GM21528 (cell line): ENCODE measurements at regions not wholly inside any gene's neighbourhood (a gene's known extent, or its start where the extent isn't known, plus 50 kb on each side); places are given as distances from the start of the nearest gene placed in this dataset.
"Not testable (repeated sequence)": the region's sequence is repeated elsewhere in the genome, so short reads cannot be mapped to it uniquely, and the experiment has no call there.

Experiments
- ATAC-seq: cut with Tn5 transposase; IDR thresholded peaks from one replicate; pipeline ENCODE4 v1.9.1; 2021; ENCODE audit warnings: mild to moderate bottlenecking, moderate library complexity; ENCODE audit not compliant: unreplicated experiment, low FRiP score

DNA sequence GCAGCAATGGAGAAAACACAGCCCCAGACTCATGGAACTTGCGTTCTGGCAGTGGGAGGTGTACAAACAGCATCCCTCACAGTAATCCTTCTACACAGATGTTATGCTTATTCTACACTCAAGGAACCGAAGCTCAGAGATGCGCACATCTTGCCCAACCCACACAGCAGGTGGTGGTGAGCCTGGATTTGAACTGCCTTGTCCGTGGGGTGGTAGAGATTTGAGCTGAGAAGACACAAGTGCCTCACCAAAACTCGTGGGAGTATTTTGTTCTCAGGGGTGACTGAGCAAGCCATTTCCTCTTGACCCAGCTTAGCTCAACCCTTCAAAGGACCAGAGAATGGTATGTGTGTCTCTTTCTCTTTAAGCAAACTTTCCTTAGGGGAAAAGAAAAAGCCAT is 121.8 kb downstream of the NPIPB11 start:
- not testable (repeated sequence) for ATAC-seq

- not testable (repeated sequence) for ATAC-seq
These were observed 122.4 kb downstream of the NPIPB11 start for GRCh38 chr16:29284159-29284558.

DNA sequence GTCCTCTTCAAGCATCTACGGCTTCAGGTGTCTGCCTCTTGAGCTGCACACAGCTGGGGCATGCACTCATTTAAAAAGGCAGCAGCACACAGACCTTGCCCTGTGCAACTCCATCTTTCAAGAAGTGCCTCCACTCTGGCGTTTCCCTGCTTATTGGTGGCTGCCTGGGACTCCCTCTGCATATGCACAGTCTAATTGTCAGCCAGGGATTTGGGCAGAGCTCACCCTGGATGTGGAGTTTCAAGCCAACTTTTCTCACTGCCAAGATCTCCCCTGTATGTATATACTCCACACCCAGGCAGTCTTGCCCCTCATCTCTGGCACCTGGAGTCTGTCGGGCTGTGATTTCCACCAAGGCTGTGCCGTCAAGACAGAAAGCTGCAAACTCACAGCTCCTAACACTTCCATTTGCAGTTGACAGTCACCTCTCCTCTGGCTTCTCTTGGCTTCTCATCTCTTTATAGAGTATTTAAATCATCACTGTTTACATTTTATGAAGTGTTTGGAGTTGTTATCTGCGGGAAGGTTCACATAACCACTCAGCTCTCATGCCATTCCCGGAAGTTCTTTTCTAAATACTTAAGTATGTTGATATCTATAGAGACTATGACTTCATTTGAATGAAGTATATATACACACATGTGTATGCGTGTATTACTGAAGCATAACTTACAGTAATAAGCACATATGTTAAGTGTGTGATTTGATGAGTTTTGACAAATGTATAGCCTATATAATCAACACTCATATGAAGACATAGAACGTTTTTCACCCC is 128.2 kb downstream of the NPIPB11 start:
- not testable (repeated sequence) for ATAC-seq

GRCh38 chr16:29276446-29276845 is 130.1 kb downstream of the NPIPB11 start:
- not testable (repeated sequence) for ATAC-seq

GRCh38 chr16:29274055-29275035 is 132.2 kb downstream of the NPIPB11 start:
- not testable (repeated sequence) for ATAC-seq

- not testable (repeated sequence) for ATAC-seq
These were observed 133.0 kb downstream of the NPIPB11 start for GRCh38 chr16:29273298-29274054.

DNA sequence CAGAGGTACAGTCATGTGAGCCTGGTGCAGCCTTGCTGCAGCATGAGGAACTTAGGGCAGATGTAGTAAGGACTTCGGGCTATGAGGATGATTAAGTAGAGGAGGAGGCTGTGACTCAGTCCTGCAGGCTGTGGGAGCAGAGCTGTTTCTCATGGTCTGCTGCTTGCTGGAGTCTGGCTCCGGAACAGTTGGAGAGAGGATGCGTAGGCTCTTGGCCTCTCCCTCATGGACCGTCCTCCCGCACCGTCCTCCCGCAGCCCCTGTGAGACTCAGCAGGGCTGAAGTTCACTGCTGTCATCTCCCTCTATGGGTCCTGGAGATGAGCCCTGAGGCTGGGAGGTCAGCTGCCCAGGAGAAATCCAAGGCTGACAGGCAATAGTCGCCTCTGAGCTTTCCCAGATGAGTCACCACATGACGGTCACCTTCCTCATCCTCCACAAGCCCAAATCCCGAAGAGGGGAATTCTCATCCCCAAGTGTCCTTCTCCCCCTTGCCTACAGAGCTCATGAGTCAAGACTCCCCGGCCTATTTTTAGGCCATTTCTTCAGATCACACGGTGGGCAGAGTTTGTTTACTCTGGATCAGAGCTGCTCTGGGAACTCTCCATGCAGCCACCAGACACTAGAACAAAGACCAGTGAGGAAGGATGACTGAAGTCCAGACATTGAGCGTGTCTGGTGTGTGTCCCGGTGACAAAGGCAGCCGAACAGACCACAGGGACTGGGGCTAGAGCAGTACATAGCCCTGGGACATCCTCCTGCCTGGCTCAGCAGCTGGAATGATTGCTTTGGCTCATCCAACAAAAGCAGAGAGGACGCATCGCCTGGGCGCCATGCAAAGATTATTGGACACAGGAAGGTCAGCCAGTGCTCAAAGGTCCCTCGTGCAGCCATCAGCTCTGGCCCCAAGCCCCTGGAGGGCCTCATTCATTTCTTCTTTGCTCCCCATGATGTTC is 134.5 kb downstream of the NPIPB11 start:
- ATAC-seq: not testable (repeated sequence)

GRCh38 chr16:29270923-29271322 is 135.6 kb downstream of the NPIPB11 start:
- not testable (repeated sequence) for ATAC-seq

GRCh38 chr16:29270033-29270432 is 136.5 kb downstream of the NPIPB11 start:
- not testable (repeated sequence) for ATAC-seq

GRCh38 chr16:29269192-29269811 is 137.2 kb downstream of the NPIPB11 start:
- not testable (repeated sequence) for ATAC-seq

DNA sequence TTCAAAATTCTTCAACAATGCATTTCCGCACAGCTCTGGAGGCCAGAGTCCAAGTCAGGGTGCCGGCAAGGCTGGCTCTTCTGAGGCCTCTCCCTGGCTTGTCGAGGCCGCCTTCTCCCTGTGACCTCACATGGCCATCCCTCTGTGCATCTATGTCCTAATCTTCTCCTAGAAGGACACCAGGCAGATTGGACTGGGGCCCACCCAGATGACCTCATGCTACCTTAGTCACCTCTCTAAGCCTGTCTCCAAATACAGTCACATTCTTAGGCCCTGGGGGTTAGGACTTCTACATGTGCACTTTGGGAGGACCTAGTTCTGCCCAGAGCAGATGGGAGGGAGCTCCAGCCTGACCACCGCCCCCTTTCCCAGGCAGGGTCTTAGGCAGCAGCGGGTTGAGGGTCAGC is 137.7 kb downstream of the NPIPB11 start:
- ATAC-seq: not testable (repeated sequence)

DNA sequence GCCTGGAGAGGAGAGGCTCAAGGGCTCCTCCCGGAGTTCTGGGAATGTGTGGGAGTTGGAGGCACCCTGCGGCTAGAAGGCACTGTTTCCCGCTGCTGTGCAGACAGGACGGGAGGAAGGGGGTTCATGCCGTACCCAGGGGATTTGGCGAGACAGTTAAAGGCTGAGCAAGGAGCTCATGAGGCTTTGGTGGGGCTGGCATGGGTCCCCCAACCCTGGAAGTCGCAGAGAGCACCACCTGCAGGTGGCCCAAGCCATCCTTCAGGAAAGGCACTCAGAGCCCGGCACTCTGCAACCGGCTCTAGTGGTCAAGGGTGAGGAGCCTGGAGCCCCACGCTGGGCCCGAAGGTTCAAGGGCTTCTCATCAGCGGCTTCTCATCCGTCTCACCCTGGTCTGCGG is 138.2 kb downstream of the NPIPB11 start:
- ATAC-seq: not testable (repeated sequence)

DNA sequence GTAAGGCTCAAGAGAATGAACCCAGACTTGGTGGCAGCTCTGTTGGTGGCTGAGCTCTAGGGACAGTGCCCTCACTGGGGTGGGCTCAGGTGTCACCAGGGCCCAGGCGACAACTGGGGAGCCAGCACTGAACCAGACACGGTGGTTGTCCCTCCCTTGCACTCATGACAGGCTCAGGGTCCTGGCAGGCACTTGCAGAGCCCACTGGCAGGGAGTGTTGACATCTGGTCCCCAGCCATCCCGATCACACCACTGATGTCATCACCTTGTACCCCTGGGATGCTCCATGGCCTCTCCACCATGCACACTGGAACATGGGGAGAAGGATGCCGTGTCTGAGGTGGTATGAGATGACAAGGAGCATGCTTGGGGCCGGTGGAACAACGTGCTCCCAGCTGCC is 138.6 kb downstream of the NPIPB11 start:
- ATAC-seq: not testable (repeated sequence)

DNA sequence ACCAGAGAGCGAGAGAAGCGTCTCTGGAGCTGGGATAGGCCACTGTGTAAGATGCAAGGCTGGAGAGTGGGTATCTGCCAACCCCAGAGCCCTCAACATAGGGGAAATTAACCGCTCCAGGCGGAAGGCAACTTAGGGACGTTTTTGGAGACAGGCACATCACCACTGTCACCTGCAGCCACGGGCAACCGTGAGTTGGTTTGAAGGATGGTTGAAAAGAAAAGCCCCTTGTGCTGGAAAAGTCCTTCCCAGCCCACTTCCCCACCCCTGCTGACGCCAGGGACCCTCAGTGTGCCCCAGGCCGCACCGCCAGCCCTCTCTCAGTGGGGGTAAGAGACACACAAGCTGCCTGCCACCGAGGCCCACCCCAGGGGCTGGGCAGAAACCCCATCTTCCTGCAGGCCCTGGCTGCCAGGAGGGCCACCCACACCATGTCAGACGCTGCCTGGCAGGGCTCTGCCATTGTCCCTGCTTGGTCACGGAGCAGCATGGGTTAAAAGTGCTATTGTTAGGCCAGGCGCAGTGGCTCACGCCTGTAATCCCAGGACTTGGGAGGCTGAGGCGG is 139.4 kb downstream of the NPIPB11 start:
- ATAC-seq: not testable (repeated sequence)

- not testable (repeated sequence) for ATAC-seq
These were observed 139.9 kb downstream of the NPIPB11 start for GRCh38 chr16:29266612-29267011.

- not testable (repeated sequence) for ATAC-seq
These were observed 141.2 kb downstream of the NPIPB11 start for GRCh38 chr16:29265255-29265853.

- not testable (repeated sequence) for ATAC-seq
These were observed 142.3 kb downstream of the NPIPB11 start for GRCh38 chr16:29264080-29264837.
